K562 (cell line): ENCODE measurements at regions not wholly inside any gene's neighbourhood (a gene's known extent, or its start where the extent isn't known, plus 50 kb on each side); places are given as distances from the start of the nearest gene placed in this dataset.

Experiments
- ATAC-seq: fragments of 200-7000 bp; cut with Tn5 transposase; 3 replicates; pipeline ENCODE4 v1.9.1; 2020; ENCODE audit warnings: moderate library complexity
- BruUV-seq: library from RNA; stranded (reverse); fragments of 400-500 nt; replicated peaks from 2 replicates; lab custom pipeline; 2021; lab: Mats Ljungman, UMichigan
- CTCF ChIA-PET: fragments of 300-600 bp; formaldehyde crosslinking; extraction: SDS; loops from one replicate; lab custom pipeline; 2021; ENCODE audit warnings: low intra/inter-chr PET ratio; lab: Yijun Ruan, JAX
- POLR2A ChIA-PET: fragments of 300-600, 350-650 bp; sonication (Branson Sonifier 250); formaldehyde crosslinking; extraction: SDS; loops from one replicate; lab custom pipeline; 2021; ENCODE audit warnings: antibody characterized with exemption, inconsistent platforms; lab: Yijun Ruan, JAX
- DNase-seq, 4 experiments: peaks; one replicate each; pipeline versions ENCODE4 v3.0.0 to v3.0.0-alpha.2; 2011 to 2018; ENCODE audit warnings: low spot score in 3 of 4, mixed read lengths in 3 of 4; ENCODE audit errors: extremely low read depth in 1 of 4
- FAIRE-seq: peaks from 2 replicates; lab custom pipeline; 2011; peaks lifted over from hg19 to GRCh38; lab: Jason Lieb, UNC
- H2AFZ ChIP-seq: 2 replicates; pipeline ENCODE4 v1.6.0; 2011; ENCODE audit warnings: low read depth, low read length, control low read depth, inconsistent platforms
- H3K27ac ChIP-seq: fragments of 200-600 bp; 3 replicates; pipeline ENCODE4 v1.8.0; 2011; ENCODE audit warnings: low read depth, mild to moderate bottlenecking, control low read depth, inconsistent platforms, low read length, moderate library complexity, mixed read lengths; ENCODE audit errors: extremely low read depth
- H3K27me3 ChIP-seq, 2 experiments: fragments of 300-600 bp in 1 of 2; 2 replicates in 1 of 2; 3 replicates in 1 of 2; pipeline versions ENCODE4 v1.6.0 to v1.8.0; 2011; ENCODE audit warnings: inconsistent platforms in 2 of 2, low read length in 2 of 2, mild to moderate bottlenecking in 1 of 2, mixed read lengths in 1 of 2, moderate library complexity in 1 of 2; ENCODE audit not compliant: control insufficient read depth in 2 of 2, insufficient read depth in 2 of 2
- H3K36me3 ChIP-seq: fragments of 300-600 bp; 3 replicates; pipeline ENCODE4 v1.8.0; 2011; ENCODE audit warnings: mild to moderate bottlenecking, low read length, inconsistent platforms; ENCODE audit not compliant: control insufficient read depth, insufficient read depth
- H3K4me1 ChIP-seq, 2 experiments: fragments of 200-600 bp in 1 of 2; replicated peaks in 1 of 2; 2 replicates in 1 of 2; 3 replicates in 1 of 2; pipeline versions ENCODE4 v1.5.1 to v1.8.0; 2011; ENCODE audit warnings: inconsistent platforms in 2 of 2, low read length in 2 of 2, mild to moderate bottlenecking in 1 of 2, mixed read lengths in 1 of 2, moderate library complexity in 1 of 2; ENCODE audit not compliant: control insufficient read depth in 2 of 2, insufficient read depth in 2 of 2
- H3K4me2 ChIP-seq: 2 replicates; pipeline ENCODE4 v1.6.1; 2011; ENCODE audit warnings: low read length, control low read depth, inconsistent platforms, mixed read lengths; ENCODE audit not compliant: insufficient read depth
- H3K4me3 ChIP-seq: fragments of 200-600 bp; sonication (generic), shearing (Covaris generic); 2 replicates; pipeline ENCODE4 v1.5.1; 2016; ENCODE audit warnings: control low read depth, inconsistent platforms
- H3K79me2 ChIP-seq: fragments of 200-600 bp; 3 replicates; pipeline ENCODE4 v1.8.0; 2011; ENCODE audit warnings: low read length, inconsistent platforms; ENCODE audit not compliant: control insufficient read depth, insufficient read depth
- H3K9ac ChIP-seq, 2 experiments: 2 replicates each; pipeline versions ENCODE4 v1.6.0 to v1.6.1; 2011; ENCODE audit warnings: low read depth in 2 of 2, low read length in 2 of 2, control low read depth in 1 of 2, inconsistent platforms in 1 of 2, mild to moderate bottlenecking in 1 of 2, mixed read lengths in 1 of 2; ENCODE audit not compliant: insufficient read depth in 1 of 2
- H3K9me1 ChIP-seq: one replicate; pipeline ENCODE4 v1.6.0; 2011; ENCODE audit warnings: inconsistent platforms, mild to moderate bottlenecking, low read length, moderate library complexity; ENCODE audit not compliant: control insufficient read depth, insufficient read depth
- H3K9me3 ChIP-seq: replicated peaks from 2 replicates; pipeline ENCODE4 v1.5.1; 2011; ENCODE audit warnings: low read depth, low read length, inconsistent platforms; ENCODE audit not compliant: control insufficient read depth, insufficient read depth
- H4K20me1 ChIP-seq: replicated peaks from 2 replicates; pipeline ENCODE4 v1.6.1; 2011; ENCODE audit warnings: low read length, inconsistent platforms, mixed read lengths; ENCODE audit not compliant: control insufficient read depth, insufficient read depth
- ATF7 ChIP-seq: fragments of 450-650 bp; IDR thresholded peaks from 2 replicates; pipeline ENCODE4 v1.7.1; 2014; ENCODE audit warnings: mild to moderate bottlenecking, moderate library complexity
- CEBPG ChIP-seq, 3 experiments: fragments of 200-800 bp in 1 of 3; sonication (Bioruptor generic) in 1 of 3; sonication (generic) in 1 of 3; formaldehyde crosslinking in 1 of 3; IDR thresholded peaks in 2 of 3; conservative IDR thresholded peaks in 1 of 3; 2 replicates each; pipeline versions ENCODE4 v1.6.1 to v1.8.0; 2016 to 2022; ENCODE audit warnings: missing compliant biosample characterization in 2 of 3, missing genetic modification characterization in 2 of 3, mild to moderate bottlenecking in 1 of 3, missing genetic modification reagents in 1 of 3
- KAT7 ChIP-seq: sonication (generic); formaldehyde crosslinking; IDR thresholded peaks from 2 replicates; pipeline ENCODE4 v1.8.0; 2022; ENCODE audit warnings: missing genetic modification reagents, mild to moderate bottlenecking, borderline replicate concordance
- SMAD1 ChIP-seq: fragments of 150-350 bp; IDR thresholded peaks from 2 replicates; pipeline ENCODE4 v1.6.1; 2014; ENCODE audit warnings: low read length, low read depth; ENCODE audit not compliant: partially characterized antibody
- ZBTB8A ChIP-seq: fragments of 450-650 bp; IDR thresholded peaks from 2 replicates; pipeline ENCODE4 v1.6.1; 2018; ENCODE audit warnings: mild to moderate bottlenecking, moderate library complexity; ENCODE audit not compliant: partially characterized antibody
- ZKSCAN1 ChIP-seq: fragments of 150-350 bp; IDR thresholded peaks from 2 replicates; pipeline ENCODE4 v1.6.1; 2016; ENCODE audit warnings: low read depth, low read length
- ZNF277 ChIP-seq: fragments of 250-450 bp; sonication (Bioruptor Pico); IDR thresholded peaks from 2 replicates; pipeline ENCODE4 v1.8.0; 2022; ENCODE audit warnings: inconsistent platforms, mild to moderate bottlenecking, moderate library complexity, borderline replicate concordance
- ZNF316 ChIP-seq: fragments of 450-650 bp; IDR thresholded peaks from 2 replicates; pipeline ENCODE4 v1.6.1; 2016
- WGBS: fragments of 100-300 bp; shearing (Covaris generic); methylation state at CpG from one replicate; pipeline ENCODE4 v1.1.6; 2016; ENCODE audit warnings: low coverage, mixed read lengths; ENCODE audit not compliant: insufficient coverage; ENCODE audit errors: missing lambda C conversion rate; 5-methylcytosine and 5-hydroxymethylcytosine counted together
- in situ Hi-C: fragments of 300-500 bp; cut with MboI; formaldehyde crosslinking; loops from 4 replicates; pipeline ENCODE4 v1.15.0; 2018; ENCODE audit warnings: inconsistent platforms, mixed read lengths
- intact Hi-C: fragments of 100-400 bp; cut with micrococcal nuclease; formaldehyde crosslinking; loops from 2 replicates; pipeline ENCODE4 v1.14.2; 2022
- TF ChIP-seq, protein P1 (sequence below): sonication (generic); formaldehyde crosslinking; IDR thresholded peaks from 2 replicates; pipeline ENCODE4 v1.9.0; 2022; ENCODE audit warnings: mild to moderate bottlenecking, missing genetic modification reagents
- TF ChIP-seq, protein P2 (sequence below): sonication (generic); formaldehyde crosslinking; IDR thresholded peaks from 2 replicates; pipeline ENCODE4 v1.8.0; 2022; ENCODE audit warnings: mild to moderate bottlenecking, missing genetic modification reagents

DNA sequence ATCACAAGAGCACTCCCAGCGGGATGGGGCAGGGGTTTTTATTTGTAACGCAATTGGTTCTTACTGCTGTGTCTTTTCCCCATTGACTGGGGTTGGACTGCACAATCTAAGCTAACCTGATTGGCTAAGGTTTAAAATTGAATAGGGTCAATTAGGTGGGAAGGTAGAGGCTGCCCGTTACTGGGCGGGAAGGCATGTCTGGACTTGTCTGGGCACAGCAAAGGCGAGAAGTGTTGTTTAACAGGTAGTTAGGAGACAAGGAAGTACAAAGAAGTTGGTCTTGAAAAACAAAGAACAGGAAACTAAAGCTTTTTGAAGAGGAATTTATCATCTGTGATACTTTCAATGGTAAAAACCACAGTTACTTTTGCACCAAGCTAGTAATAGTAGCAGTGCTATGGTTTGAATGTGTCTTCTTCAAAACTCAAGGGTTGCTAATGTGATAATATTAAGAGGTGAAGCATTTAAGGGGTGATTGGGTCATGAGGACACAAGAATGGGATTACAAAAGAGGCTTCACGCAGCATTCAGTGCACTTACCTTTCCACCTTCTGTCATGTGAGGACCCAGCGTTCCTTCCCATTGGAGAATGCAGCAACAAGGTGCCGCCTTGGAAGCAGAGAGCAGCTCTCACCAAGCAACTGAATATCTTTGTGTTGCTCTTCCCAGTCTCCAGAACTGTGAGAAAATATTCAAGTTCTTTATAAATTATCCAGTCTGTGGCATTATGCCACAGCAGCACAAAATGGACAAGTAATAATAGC lies 875.5 kb upstream of the SORCS1 start:
- no peak overlapping the region for H3K9ac ChIP-seq
- BruUV-seq: no TSS peak
- FAIRE-seq: no peak
- no peak for ATAC-seq
- DNase-seq: no peak
- TF ChIP-seq ZBTB8A: no peak
- TF ChIP-seq, protein P1, sequence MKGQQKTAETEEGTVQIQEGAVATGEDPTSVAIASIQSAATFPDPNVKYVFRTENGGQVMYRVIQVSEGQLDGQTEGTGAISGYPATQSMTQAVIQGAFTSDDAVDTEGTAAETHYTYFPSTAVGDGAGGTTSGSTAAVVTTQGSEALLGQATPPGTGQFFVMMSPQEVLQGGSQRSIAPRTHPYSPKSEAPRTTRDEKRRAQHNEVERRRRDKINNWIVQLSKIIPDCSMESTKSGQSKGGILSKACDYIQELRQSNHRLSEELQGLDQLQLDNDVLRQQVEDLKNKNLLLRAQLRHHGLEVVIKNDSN (CRISPR knock-in tag): no peak
- no peak for TF ChIP-seq ZKSCAN1
- no peak for TF ChIP-seq ZNF277 (CRISPR knock-in tag)
- TF ChIP-seq, protein P2, sequence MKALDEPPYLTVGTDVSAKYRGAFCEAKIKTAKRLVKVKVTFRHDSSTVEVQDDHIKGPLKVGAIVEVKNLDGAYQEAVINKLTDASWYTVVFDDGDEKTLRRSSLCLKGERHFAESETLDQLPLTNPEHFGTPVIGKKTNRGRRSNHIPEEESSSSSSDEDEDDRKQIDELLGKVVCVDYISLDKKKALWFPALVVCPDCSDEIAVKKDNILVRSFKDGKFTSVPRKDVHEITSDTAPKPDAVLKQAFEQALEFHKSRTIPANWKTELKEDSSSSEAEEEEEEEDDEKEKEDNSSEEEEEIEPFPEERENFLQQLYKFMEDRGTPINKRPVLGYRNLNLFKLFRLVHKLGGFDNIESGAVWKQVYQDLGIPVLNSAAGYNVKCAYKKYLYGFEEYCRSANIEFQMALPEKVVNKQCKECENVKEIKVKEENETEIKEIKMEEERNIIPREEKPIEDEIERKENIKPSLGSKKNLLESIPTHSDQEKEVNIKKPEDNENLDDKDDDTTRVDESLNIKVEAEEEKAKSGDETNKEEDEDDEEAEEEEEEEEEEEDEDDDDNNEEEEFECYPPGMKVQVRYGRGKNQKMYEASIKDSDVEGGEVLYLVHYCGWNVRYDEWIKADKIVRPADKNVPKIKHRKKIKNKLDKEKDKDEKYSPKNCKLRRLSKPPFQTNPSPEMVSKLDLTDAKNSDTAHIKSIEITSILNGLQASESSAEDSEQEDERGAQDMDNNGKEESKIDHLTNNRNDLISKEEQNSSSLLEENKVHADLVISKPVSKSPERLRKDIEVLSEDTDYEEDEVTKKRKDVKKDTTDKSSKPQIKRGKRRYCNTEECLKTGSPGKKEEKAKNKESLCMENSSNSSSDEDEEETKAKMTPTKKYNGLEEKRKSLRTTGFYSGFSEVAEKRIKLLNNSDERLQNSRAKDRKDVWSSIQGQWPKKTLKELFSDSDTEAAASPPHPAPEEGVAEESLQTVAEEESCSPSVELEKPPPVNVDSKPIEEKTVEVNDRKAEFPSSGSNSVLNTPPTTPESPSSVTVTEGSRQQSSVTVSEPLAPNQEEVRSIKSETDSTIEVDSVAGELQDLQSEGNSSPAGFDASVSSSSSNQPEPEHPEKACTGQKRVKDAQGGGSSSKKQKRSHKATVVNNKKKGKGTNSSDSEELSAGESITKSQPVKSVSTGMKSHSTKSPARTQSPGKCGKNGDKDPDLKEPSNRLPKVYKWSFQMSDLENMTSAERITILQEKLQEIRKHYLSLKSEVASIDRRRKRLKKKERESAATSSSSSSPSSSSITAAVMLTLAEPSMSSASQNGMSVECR: no peak
- no peak for TF ChIP-seq SMAD1
- TF ChIP-seq KAT7 (CRISPR knock-in tag): no peak
- no peak for TF ChIP-seq CEBPG (CRISPR knock-in tag; IDR thresholded peaks at IDR 0.05)
- TF ChIP-seq CEBPG (tag; conservative IDR thresholded peaks at IDR 0.05 in 1 of 2, IDR thresholded peaks at IDR 0.05 in 1 of 2): no peak
- TF ChIP-seq ZNF316: no peak
- no peak for TF ChIP-seq ATF7
- POLR2A ChIA-PET: no interaction called here
- WGBS: 5% methylated on average over 8 of the region's 8 CpGs
- intact Hi-C loops (no loop called here), in situ Hi-C loops (no loop called here)
- H3K79me2 ChIP-seq: no peaks in the 10 kb centered on the region
- no peak overlapping the region for H2AFZ ChIP-seq
- H3K9me1 ChIP-seq: no peaks in the 10 kb centered on the region
- H3K4me2 ChIP-seq: no peak overlapping the region
- CTCF ChIA-PET: no interaction called here
- no peaks in the 10 kb centered on the region for H3K4me1 ChIP-seq
- H3K27me3 ChIP-seq: no peaks in the 10 kb centered on the region
- no peaks in the 10 kb centered on the region for H3K9me3 ChIP-seq
- H3K36me3 ChIP-seq: no peaks in the 10 kb centered on the region
- H4K20me1 ChIP-seq: no peaks in the 10 kb centered on the region
- H3K27ac ChIP-seq: no peak overlapping the region
- H3K4me3 ChIP-seq: no peak overlapping the region
